ENCODE measurements at regions not wholly inside any gene's neighbourhood (a gene's known extent, or its start where the extent isn't known, plus 50 kb on each side); places are given as distances from the start of the nearest gene placed in this dataset.

- H3K27me3 ChIP-seq (ENCODE audit: control insufficient read depth in 3 of 3, insufficient read depth in 3 of 3, low read depth in 1 of 3, low read length in 3 of 3), result no peaks in the 10 kb centered on the region
These were observed 235.0 kb downstream of the MN1 start for GRCh38 chr22:27566602-27567001.

GRCh38 chr22:27568265-27568664 is 233.3 kb downstream of the MN1 start:
- no peak overlapping the region for H3K9ac ChIP-seq (ENCODE audit: low read depth, low read length, poor library complexity)
- H3K14ac ChIP-seq (ENCODE audit: low read length), result no peak overlapping the region
- DNase-seq (ENCODE audit: low spot score), result no peak
- no peak overlapping the region for H2BK12ac ChIP-seq (ENCODE audit: low read length)
- H2BK120ac ChIP-seq (ENCODE audit: low read depth, low read length), result no peak overlapping the region
- no peak overlapping the region for H3K4me3 ChIP-seq (ENCODE audit: low read length in 2 of 2)
- no peak overlapping the region for H2BK5ac ChIP-seq (ENCODE audit: low read length)
- H2AK5ac ChIP-seq (ENCODE audit: low read depth, low read length), result no peak overlapping the region
- no peaks in the 10 kb centered on the region for H3K27me3 ChIP-seq (ENCODE audit: control insufficient read depth in 3 of 3, insufficient read depth in 3 of 3, low read depth in 1 of 3, low read length in 3 of 3)
- H2BK15ac ChIP-seq (ENCODE audit: low read length), result no peak overlapping the region
- no peaks in the 10 kb centered on the region for H3K36me3 ChIP-seq (replicated peaks in 1 of 2; ENCODE audit: control insufficient read depth in 2 of 2, insufficient read depth in 2 of 2, low read length in 2 of 2)
- no peak overlapping the region for H3K4me2 ChIP-seq (ENCODE audit: insufficient read depth, low read length, poor library complexity, severe bottlenecking)
- H3K23ac ChIP-seq (ENCODE audit: low read depth, low read length, poor library complexity), result no peak overlapping the region
- no peak overlapping the region for H3K4ac ChIP-seq (ENCODE audit: low read length)
- H3K4me1 ChIP-seq (ENCODE audit: control insufficient read depth in 2 of 2, insufficient read depth in 1 of 2, low read depth in 1 of 2, low read length in 2 of 2), result peaks cover 10 to 24% of the 10 kb centered on the region in 2 donors
- H2AFZ ChIP-seq (ENCODE audit: low read length), result no peak overlapping the region
- H3K18ac ChIP-seq (ENCODE audit: low read length), result peak overlapping the region; percentile 5
- H3K79me1 ChIP-seq (ENCODE audit: low read depth, low read length), result no peaks in the 10 kb centered on the region
- H3K9me3 ChIP-seq (replicated peaks in 1 of 2; ENCODE audit: control insufficient read depth in 2 of 2, insufficient read depth in 1 of 2, low read depth in 1 of 2, low read length in 2 of 2), result peaks cover 2 to 4% of the 10 kb centered on the region in 2 donors
- H4K91ac ChIP-seq (ENCODE audit: low read depth, low read length, poor library complexity), result no peak overlapping the region
- H3K27ac ChIP-seq (replicated peaks; ENCODE audit: low read length), result no peak overlapping the region
- H4K8ac ChIP-seq (ENCODE audit: low read depth, low read length), result no peak overlapping the region
- no CpG with 5 or more reads among the region's 4 CpGs for WGBS, 2 donors (ENCODE audit: extremely low coverage in 2 of 2, insufficient read length in 2 of 2, insufficient replicate concordance in 1 of 2)

More at GRCh38 chr22:27566602-27567001, 235.0 kb downstream of the MN1 start:
- H3K36me3 ChIP-seq (replicated peaks in 1 of 2; ENCODE audit: control insufficient read depth in 2 of 2, insufficient read depth in 2 of 2, low read length in 2 of 2), result no peaks in the 10 kb centered on the region
- peaks cover 2 to 4% of the 10 kb centered on the region in 2 donors for H3K9me3 ChIP-seq (replicated peaks in 1 of 2; ENCODE audit: control insufficient read depth in 2 of 2, insufficient read depth in 1 of 2, low read depth in 1 of 2, low read length in 2 of 2)
- DNase-seq (ENCODE audit: low spot score), result no peak
- no peak overlapping the region for H3K23ac ChIP-seq (ENCODE audit: low read depth, low read length, poor library complexity)
- no peak overlapping the region for H3K4ac ChIP-seq (ENCODE audit: low read length)
- H4K91ac ChIP-seq (ENCODE audit: low read depth, low read length, poor library complexity), result no peak overlapping the region
- H3K79me1 ChIP-seq (ENCODE audit: low read depth, low read length), result no peaks in the 10 kb centered on the region
- H2AK5ac ChIP-seq (ENCODE audit: low read depth, low read length), result no peak overlapping the region
- H2AFZ ChIP-seq (ENCODE audit: low read length), result no peak overlapping the region
- peaks cover 4 to 10% of the 10 kb centered on the region in 2 donors for H3K4me1 ChIP-seq (ENCODE audit: control insufficient read depth in 2 of 2, insufficient read depth in 1 of 2, low read depth in 1 of 2, low read length in 2 of 2)
- no peak overlapping the region for H3K14ac ChIP-seq (ENCODE audit: low read length)
- no peak overlapping the region for H2BK120ac ChIP-seq (ENCODE audit: low read depth, low read length)
- H4K8ac ChIP-seq (ENCODE audit: low read depth, low read length), result no peak overlapping the region
- H2BK12ac ChIP-seq (ENCODE audit: low read length), result no peak overlapping the region
- H3K9ac ChIP-seq (ENCODE audit: low read depth, low read length, poor library complexity), result no peak overlapping the region
- H3K27ac ChIP-seq (replicated peaks; ENCODE audit: low read length), result no peak overlapping the region
- no CpG with 5 or more reads among the region's 9 CpGs for WGBS, 2 donors (ENCODE audit: extremely low coverage in 2 of 2, insufficient read length in 2 of 2, insufficient replicate concordance in 1 of 2)
- no peak overlapping the region for H3K4me3 ChIP-seq (ENCODE audit: low read length in 2 of 2)
- no peak overlapping the region for H3K18ac ChIP-seq (ENCODE audit: low read length)
- H2BK15ac ChIP-seq (ENCODE audit: low read length), result no peak overlapping the region
- no peak overlapping the region for H2BK5ac ChIP-seq (ENCODE audit: low read length)
- H3K4me2 ChIP-seq (ENCODE audit: insufficient read depth, low read length, poor library complexity, severe bottlenecking), result no peak overlapping the region

GRCh38 chr22:27571463-27572277 is 229.9 kb downstream of the MN1 start:
- H3K14ac ChIP-seq (ENCODE audit: low read length), result no peak overlapping the region
- peak overlapping the region; percentile 27 for H3K27ac ChIP-seq (replicated peaks; ENCODE audit: low read length)
- H3K79me1 ChIP-seq (ENCODE audit: low read depth, low read length), result no peaks in the 10 kb centered on the region
- no peak overlapping the region for H3K23ac ChIP-seq (ENCODE audit: low read depth, low read length, poor library complexity)
- H2AK5ac ChIP-seq (ENCODE audit: low read depth, low read length), result no peak overlapping the region
- no peak overlapping the region for H3K18ac ChIP-seq (ENCODE audit: low read length)
- H3K4ac ChIP-seq (ENCODE audit: low read length), result no peak overlapping the region
- H4K8ac ChIP-seq (ENCODE audit: low read depth, low read length), result no peak overlapping the region
- no CpG with 5 or more reads among the region's 12 CpGs for WGBS, 2 donors (ENCODE audit: extremely low coverage in 2 of 2, insufficient read length in 2 of 2, insufficient replicate concordance in 1 of 2)
- H3K9ac ChIP-seq (ENCODE audit: low read depth, low read length, poor library complexity), result no peak overlapping the region
- peak overlapping the region; percentile 24 for H2BK120ac ChIP-seq (ENCODE audit: low read depth, low read length)
- no peak overlapping the region for H3K4me3 ChIP-seq (ENCODE audit: low read length in 2 of 2)
- no peaks in the 10 kb centered on the region for H3K36me3 ChIP-seq (replicated peaks in 1 of 2; ENCODE audit: control insufficient read depth in 2 of 2, insufficient read depth in 2 of 2, low read length in 2 of 2)
- no peaks in the 10 kb centered on the region for H3K9me3 ChIP-seq (replicated peaks in 1 of 2; ENCODE audit: control insufficient read depth in 2 of 2, insufficient read depth in 1 of 2, low read depth in 1 of 2, low read length in 2 of 2)
- peaks cover 21 to 37% of the 10 kb centered on the region in 2 donors for H3K4me1 ChIP-seq (ENCODE audit: control insufficient read depth in 2 of 2, insufficient read depth in 1 of 2, low read depth in 1 of 2, low read length in 2 of 2)
- H2BK15ac ChIP-seq (ENCODE audit: low read length), result no peak overlapping the region
- peaks cover 0 to 2% (median 0%) of the 10 kb centered on the region in 3 experiments for H3K27me3 ChIP-seq (ENCODE audit: control insufficient read depth in 3 of 3, insufficient read depth in 3 of 3, low read depth in 1 of 3, low read length in 3 of 3)
- H3K4me2 ChIP-seq (ENCODE audit: insufficient read depth, low read length, poor library complexity, severe bottlenecking), result no peak overlapping the region
- H2AFZ ChIP-seq (ENCODE audit: low read length), result peak overlapping the region; percentile 8
- H2BK5ac ChIP-seq (ENCODE audit: low read length), result no peak overlapping the region
- no peak overlapping the region for H2BK12ac ChIP-seq (ENCODE audit: low read length)
- DNase-seq (ENCODE audit: low spot score), result no peak
- H4K91ac ChIP-seq (ENCODE audit: low read depth, low read length, poor library complexity), result no peak overlapping the region

GRCh38 chr22:27572278-27572666 is 229.3 kb downstream of the MN1 start:
- no peak overlapping the region for H2BK5ac ChIP-seq (ENCODE audit: low read length)
- peaks cover 22 to 40% of the 10 kb centered on the region in 2 donors for H3K4me1 ChIP-seq (ENCODE audit: control insufficient read depth in 2 of 2, insufficient read depth in 1 of 2, low read depth in 1 of 2, low read length in 2 of 2)
- H2AFZ ChIP-seq (ENCODE audit: low read length), result peak overlapping the region; percentile 8
- no peak overlapping the region for H3K4me3 ChIP-seq (ENCODE audit: low read length in 2 of 2)
- peak overlapping the region; percentile 27 for H3K27ac ChIP-seq (replicated peaks; ENCODE audit: low read length)
- H3K18ac ChIP-seq (ENCODE audit: low read length), result no peak overlapping the region
- H2BK15ac ChIP-seq (ENCODE audit: low read length), result no peak overlapping the region
- no peak overlapping the region for H3K4ac ChIP-seq (ENCODE audit: low read length)
- no peak overlapping the region for H2BK12ac ChIP-seq (ENCODE audit: low read length)
- H2BK120ac ChIP-seq (ENCODE audit: low read depth, low read length), result peak overlapping the region; percentile 24
- H2AK5ac ChIP-seq (ENCODE audit: low read depth, low read length), result no peak overlapping the region
- no CpG with 5 or more reads among the region's 2 CpGs for WGBS, 2 donors (ENCODE audit: extremely low coverage in 2 of 2, insufficient read length in 2 of 2, insufficient replicate concordance in 1 of 2)
- no peak overlapping the region for H3K14ac ChIP-seq (ENCODE audit: low read length)
- no peaks in the 10 kb centered on the region for H3K36me3 ChIP-seq (replicated peaks in 1 of 2; ENCODE audit: control insufficient read depth in 2 of 2, insufficient read depth in 2 of 2, low read length in 2 of 2)
- H3K9ac ChIP-seq (ENCODE audit: low read depth, low read length, poor library complexity), result no peak overlapping the region
- H4K91ac ChIP-seq (ENCODE audit: low read depth, low read length, poor library complexity), result no peak overlapping the region
- no peak for DNase-seq (ENCODE audit: low spot score)
- no peak overlapping the region for H3K23ac ChIP-seq (ENCODE audit: low read depth, low read length, poor library complexity)
- H4K8ac ChIP-seq (ENCODE audit: low read depth, low read length), result no peak overlapping the region
- no peak overlapping the region for H3K4me2 ChIP-seq (ENCODE audit: insufficient read depth, low read length, poor library complexity, severe bottlenecking)
- H3K27me3 ChIP-seq (ENCODE audit: control insufficient read depth in 3 of 3, insufficient read depth in 3 of 3, low read depth in 1 of 3, low read length in 3 of 3), result peaks cover 0 to 3% (median 0%) of the 10 kb centered on the region in 3 experiments
- H3K79me1 ChIP-seq (ENCODE audit: low read depth, low read length), result no peaks in the 10 kb centered on the region
- H3K9me3 ChIP-seq (replicated peaks in 1 of 2; ENCODE audit: control insufficient read depth in 2 of 2, insufficient read depth in 1 of 2, low read depth in 1 of 2, low read length in 2 of 2), result no peaks in the 10 kb centered on the region

Data from neuronal stem cell (in vitro differentiated cells).